ENCODE measurements at regions not wholly inside any gene's neighbourhood (a gene's known extent, or its start where the extent isn't known, plus 50 kb on each side); places are given as distances from the start of the nearest gene placed in this dataset.

- no peaks in the 10 kb centered on the region for H3F3A ChIP-seq (ENCODE audit: insufficient read depth, low read length)
- no peaks in the 10 kb centered on the region for H3K79me2 ChIP-seq (ENCODE audit: insufficient read depth, low read length)
- no peaks in the 10 kb centered on the region for H3K4me1 ChIP-seq (ENCODE audit: insufficient read depth, low read length, severe bottlenecking)
- H4K20me1 ChIP-seq (ENCODE audit: insufficient read depth, low read length): no peaks in the 10 kb centered on the region
- no peak overlapping the region for H3K4me2 ChIP-seq (ENCODE audit: low read length)
- no peaks in the 10 kb centered on the region for H3K36me3 ChIP-seq (ENCODE audit: insufficient read depth, low read length)
- no peak overlapping the region for H3K4me3 ChIP-seq (ENCODE audit: low read depth, low read length, poor library complexity, severe bottlenecking)
- H3K27ac ChIP-seq (ENCODE audit: low read depth, low read length, poor library complexity, severe bottlenecking): no peak overlapping the region
- H3K9ac ChIP-seq (ENCODE audit: low read length): no peak overlapping the region
- no peak overlapping the region for H2AFZ ChIP-seq (ENCODE audit: low read length)
- H3K9me3 ChIP-seq (ENCODE audit: low read length): no peaks in the 10 kb centered on the region
- no peaks in the 10 kb centered on the region for H3K27me3 ChIP-seq (ENCODE audit: insufficient read depth, low read length)
- TF ChIP-seq CTCF (IDR thresholded peaks at IDR 0.05; ENCODE audit: low read length) (no peak), EZH2 (IDR thresholded peaks at IDR 0.05; ENCODE audit: borderline replicate concordance, low read length) (no peak)
- H3K9me2 ChIP-seq (ENCODE audit: low read depth, low read length): no peaks in the 10 kb centered on the region
These were observed 169.5 kb upstream of the THBS1 start for GRCh38 chr15:39411102-39411989.

- no peak overlapping the region for H2AFZ ChIP-seq (ENCODE audit: low read length)
- no peak overlapping the region for H3K27ac ChIP-seq (ENCODE audit: low read depth, low read length, poor library complexity, severe bottlenecking)
- no peaks in the 10 kb centered on the region for H3K9me2 ChIP-seq (ENCODE audit: low read depth, low read length)
- H4K20me1 ChIP-seq (ENCODE audit: insufficient read depth, low read length): no peaks in the 10 kb centered on the region
- no peaks in the 10 kb centered on the region for H3F3A ChIP-seq (ENCODE audit: insufficient read depth, low read length)
- H3K36me3 ChIP-seq (ENCODE audit: insufficient read depth, low read length): no peaks in the 10 kb centered on the region
- H3K79me2 ChIP-seq (ENCODE audit: insufficient read depth, low read length): no peaks in the 10 kb centered on the region
- TF ChIP-seq CTCF (IDR thresholded peaks at IDR 0.05; ENCODE audit: low read length) (no peak), EZH2 (IDR thresholded peaks at IDR 0.05; ENCODE audit: borderline replicate concordance, low read length) (no peak)
- no peaks in the 10 kb centered on the region for H3K27me3 ChIP-seq (ENCODE audit: insufficient read depth, low read length)
- H3K4me2 ChIP-seq (ENCODE audit: low read length): no peak overlapping the region
- no peaks in the 10 kb centered on the region for H3K4me1 ChIP-seq (ENCODE audit: insufficient read depth, low read length, severe bottlenecking)
- no peak overlapping the region for H3K9ac ChIP-seq (ENCODE audit: low read length)
- H3K4me3 ChIP-seq (ENCODE audit: low read depth, low read length, poor library complexity, severe bottlenecking): no peak overlapping the region
- no peaks in the 10 kb centered on the region for H3K9me3 ChIP-seq (ENCODE audit: low read length)
These were observed 167.3 kb upstream of the THBS1 start for GRCh38 chr15:39413558-39413957.

DNA sequence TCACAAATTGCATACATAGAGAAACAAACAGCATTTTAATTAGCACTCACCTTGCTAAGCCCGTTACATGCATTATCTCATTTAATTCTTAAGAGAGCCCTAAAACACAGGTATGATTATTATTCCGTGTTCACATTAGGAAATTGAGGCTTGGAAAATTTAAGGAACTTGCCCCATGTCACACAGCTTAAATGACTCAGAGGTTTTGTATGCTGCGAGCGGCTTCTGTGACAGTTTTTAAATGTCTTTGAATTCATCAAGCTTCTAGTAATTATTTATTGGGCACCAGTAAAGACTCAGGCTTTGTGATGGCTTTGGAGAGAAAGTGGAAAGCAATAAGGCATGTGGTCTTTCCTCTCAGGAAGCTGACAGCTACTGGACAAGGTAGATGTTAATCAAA lies 166.7 kb upstream of the THBS1 start:
- H3K4me1 ChIP-seq (ENCODE audit: insufficient read depth, low read length, severe bottlenecking): no peaks in the 10 kb centered on the region
- H3K9me3 ChIP-seq (ENCODE audit: low read length): no peaks in the 10 kb centered on the region
- H3K79me2 ChIP-seq (ENCODE audit: insufficient read depth, low read length): no peaks in the 10 kb centered on the region
- no peaks in the 10 kb centered on the region for H4K20me1 ChIP-seq (ENCODE audit: insufficient read depth, low read length)
- H3K27me3 ChIP-seq (ENCODE audit: insufficient read depth, low read length): no peaks in the 10 kb centered on the region
- no peak overlapping the region for H3K4me2 ChIP-seq (ENCODE audit: low read length)
- no peaks in the 10 kb centered on the region for H3K36me3 ChIP-seq (ENCODE audit: insufficient read depth, low read length)
- no peak overlapping the region for H3K9ac ChIP-seq (ENCODE audit: low read length)
- H3F3A ChIP-seq (ENCODE audit: insufficient read depth, low read length): no peaks in the 10 kb centered on the region
- H3K9me2 ChIP-seq (ENCODE audit: low read depth, low read length): no peaks in the 10 kb centered on the region
- H3K27ac ChIP-seq (ENCODE audit: low read depth, low read length, poor library complexity, severe bottlenecking): no peak overlapping the region
- no peak for TF ChIP-seq EZH2 (IDR thresholded peaks at IDR 0.05; ENCODE audit: borderline replicate concordance, low read length)
- no peak for TF ChIP-seq CTCF (IDR thresholded peaks at IDR 0.05; ENCODE audit: low read length)
- no peak overlapping the region for H2AFZ ChIP-seq (ENCODE audit: low read length)
- no peak overlapping the region for H3K4me3 ChIP-seq (ENCODE audit: low read depth, low read length, poor library complexity, severe bottlenecking)
